Spleen (tissue), 11 donors: ENCODE measurements at regions not wholly inside any gene's neighbourhood (a gene's known extent, or its start where the extent isn't known, plus 50 kb on each side); places are given as distances from the start of the nearest gene placed in this dataset.

ENCODE experiments used
- DNase-seq: peaks from one replicate; pipeline ENCODE4 v3.0.0-alpha.2; 2020
- H3K27ac ChIP-seq, 8 donors: fragments of 200-600 bp; sonication (generic) in 7 of 8; 1 replicate in 4 of 8; 2 replicates in 4 of 8; pipeline versions ENCODE4 v1.5.0 to v1.8.0; 2016 to 2021; ENCODE audit warnings: inconsistent platforms in 4 of 8, mild to moderate bottlenecking in 4 of 8, moderate library complexity in 1 of 8
- H3K27me3 ChIP-seq, 7 donors: fragments of 200-600 bp; sonication (generic) in 6 of 7; replicated peaks in 1 of 7; 1 replicate in 4 of 7; 2 replicates in 3 of 7; pipeline versions ENCODE4 v1.5.0 to v1.8.0; 2016 to 2021; ENCODE audit warnings: inconsistent platforms in 3 of 7, mild to moderate bottlenecking in 1 of 7
- H3K36me3 ChIP-seq, 6 donors: fragments of 200-600 bp; sonication (generic) in 5 of 6; 1 replicate in 4 of 6; 2 replicates in 2 of 6; pipeline versions ENCODE4 v1.5.0 to v1.8.0; 2016 to 2021; ENCODE audit warnings: inconsistent platforms in 2 of 6
- H3K4me1 ChIP-seq, 6 donors: fragments of 200-600 bp; sonication (generic) in 5 of 6; 1 replicate in 3 of 6; 2 replicates in 3 of 6; pipeline versions ENCODE4 v1.5.0 to v1.8.0; 2016 to 2021; ENCODE audit warnings: inconsistent platforms in 3 of 6
- H3K4me3 ChIP-seq, 8 donors: fragments of 200-600 bp; sonication (generic) in 7 of 8; 1 replicate in 4 of 8; 2 replicates in 4 of 8; pipeline versions ENCODE4 v1.5.0 to v1.8.0; 2016 to 2021; ENCODE audit warnings: inconsistent platforms in 4 of 8, mild to moderate bottlenecking in 4 of 8, moderate library complexity in 2 of 8
- H3K9me3 ChIP-seq, 8 donors: fragments of 200-600 bp; sonication (generic) in 7 of 8; 1 replicate in 4 of 8; 2 replicates in 4 of 8; pipeline versions ENCODE4 v1.5.0 to v1.8.0; 2016 to 2021; ENCODE audit warnings: inconsistent platforms in 4 of 8
- CTCF ChIP-seq, 11 experiments: fragments of 200-600 bp in 7 of 11; fragments of 450-650 bp in 4 of 11; sonication (generic) in 4 of 11; IDR thresholded peaks in 8 of 11; conservative IDR thresholded peaks in 3 of 11; 1 replicate in 7 of 11; 2 replicates in 4 of 11; pipeline versions ENCODE4 v1.4.0 to v1.8.0; 2016 to 2021; ENCODE audit warnings: antibody characterized with exemption in 11 of 11, inconsistent platforms in 4 of 11, mild to moderate bottlenecking in 1 of 11
- POLR2A ChIP-seq, 3 donors: fragments of 450-650 bp; IDR thresholded peaks; one replicate each; pipeline ENCODE4 v1.5.1; 2017; ENCODE audit warnings: antibody characterized with exemption in 3 of 3, mild to moderate bottlenecking in 1 of 3
- POLR2AphosphoS5 ChIP-seq, 3 donors: sonication (generic); formaldehyde crosslinking; IDR thresholded peaks; one replicate each; pipeline ENCODE4 v1.5.1; 2017; ENCODE audit warnings: antibody characterized with exemption in 3 of 3
- WGBS, 5 donors: extraction: QIAGEN DNeasy Blood & Tissue Kit in 3 of 5; methylation state at CpG; one replicate each; pipeline versions ENCODE4 v1.1.5 to v1.1.7; 2013 to 2018; 5-methylcytosine and 5-hydroxymethylcytosine counted together
- intact Hi-C: fragments of 100-400 bp; cut with DNase I; formaldehyde crosslinking; loops from one replicate; pipeline ENCODE4 v1.15.0; 2023; ENCODE audit warnings: low total_unique reads
- donor health status: healthy with polysubstance abuse.
- donor health status: DM: no; HTN: no; CAD: no; lungs with moderate emphysema.
- donor health status: DM: no; HTN: no; CAD: no.
- donor health status: Bipolar disorder and iron deficiency.
- donor health status: healthy.
- donor health status: DM: no; HTN: no; CAD: no.
- donor health status: DM: yes; HTN: yes; CAD: no.

GRCh38 chr3:65177960-65178376 is 490.2 kb upstream of the ADAMTS9 start:
- no peak overlapping the region for H3K27ac ChIP-seq
- no peak overlapping the region for H3K4me3 ChIP-seq
- 39 to 67% (median 52%) methylated on average over 1 of the region's 1 CpG for WGBS, 5 donors
- H3K27me3 ChIP-seq, result no peaks in the 10 kb centered on the region
- DNase-seq, result no peak
- TF ChIP-seq POLR2A (IDR thresholded peaks at IDR 0.05) (no peak), POLR2AphosphoS5 (IDR thresholded peaks at IDR 0.05) (no peak), CTCF (IDR thresholded peaks at IDR 0.05 in 8 of 11, conservative IDR thresholded peaks at IDR 0.05 in 3 of 11) (no peak)
- H3K4me1 ChIP-seq, result no peaks in the 10 kb centered on the region
- H3K9me3 ChIP-seq, result no peaks in the 10 kb centered on the region
- intact Hi-C loops, result loop anchor here (10.0 kb wide), 1 partner anchor 493 kb away; the partner anchor contains the start of gene ADAMTS9
- no peaks in the 10 kb centered on the region for H3K36me3 ChIP-seq

- H3K27me3 ChIP-seq, result no peaks in the 10 kb centered on the region
- H3K36me3 ChIP-seq, result no peaks in the 10 kb centered on the region
- TF ChIP-seq POLR2AphosphoS5 (IDR thresholded peaks at IDR 0.05) (no peak), CTCF (IDR thresholded peaks at IDR 0.05 in 8 of 11, conservative IDR thresholded peaks at IDR 0.05 in 3 of 11) (no peak), POLR2A (IDR thresholded peaks at IDR 0.05) (no peak)
- DNase-seq, result no peak
- 42 to 69% (median 53%) methylated on average over 2 of the region's 2 CpGs for WGBS, 5 donors
- peaks cover 0 to 8% (median 0%) of the 10 kb centered on the region in 8 donors for H3K9me3 ChIP-seq
- H3K4me3 ChIP-seq, result no peak overlapping the region
- H3K4me1 ChIP-seq, result peaks cover 0 to 15% (median 4%) of the 10 kb centered on the region in 6 donors
- H3K27ac ChIP-seq, result no peak overlapping the region
- intact Hi-C loops, result loop anchor here (10.0 kb wide), 1 partner anchor 490 kb away; the partner anchor contains the start of gene ADAMTS9
These were observed 486.9 kb upstream of the ADAMTS9 start for GRCh38 chr3:65174713-65175112.

GRCh38 chr3:65173841-65174240 is 486.0 kb upstream of the ADAMTS9 start:
- no peaks in the 10 kb centered on the region for H3K27me3 ChIP-seq
- H3K4me3 ChIP-seq, result no peak overlapping the region
- H3K27ac ChIP-seq, result no peak overlapping the region
- WGBS, 5 donors, result 64 to 89% (median 87%) methylated on average over 2 of the region's 2 CpGs
- no peaks in the 10 kb centered on the region for H3K36me3 ChIP-seq
- peaks cover 0 to 8% (median 0%) of the 10 kb centered on the region in 8 donors for H3K9me3 ChIP-seq
- intact Hi-C loops, result loop anchor here (10.0 kb wide), 1 partner anchor 489 kb away; the partner anchor contains the start of gene ADAMTS9
- no peak for DNase-seq
- TF ChIP-seq CTCF (IDR thresholded peaks at IDR 0.05 in 8 of 11, conservative IDR thresholded peaks at IDR 0.05 in 3 of 11) (no peak), POLR2A (IDR thresholded peaks at IDR 0.05) (no peak), POLR2AphosphoS5 (IDR thresholded peaks at IDR 0.05) (no peak)
- H3K4me1 ChIP-seq, result peaks cover 0 to 22% (median 6%) of the 10 kb centered on the region in 6 donors

GRCh38 chr3:65172209-65172608 is 484.4 kb upstream of the ADAMTS9 start:
- TF ChIP-seq POLR2AphosphoS5 (IDR thresholded peaks at IDR 0.05) (no peak), CTCF (IDR thresholded peaks at IDR 0.05 in 8 of 11, conservative IDR thresholded peaks at IDR 0.05 in 3 of 11) (no peak), POLR2A (IDR thresholded peaks at IDR 0.05) (no peak)
- 46 to 77% (median 59%) methylated on average over 5 of the region's 5 CpGs for WGBS, 5 donors
- Histone ChIP-seq H3K4me3 (no peak overlapping the region), H3K4me1 (peaks cover 0 to 23% (median 6%) of the 10 kb centered on the region in 6 donors), H3K9me3 (peaks cover 0 to 8% (median 0%) of the 10 kb centered on the region in 8 donors), H3K36me3 (no peaks in the 10 kb centered on the region), H3K27ac (peak overlapping the region in 3 of 8 donors; percentile 9 to 43 (median 39)), H3K27me3 (no peaks in the 10 kb centered on the region)
- intact Hi-C loops, result loop anchor here (10.0 kb wide), 1 partner anchor 487 kb away; the partner anchor contains the start of gene ADAMTS9
- no peak for DNase-seq
